H9 (cell line): ENCODE measurements at regions not wholly inside any gene's neighbourhood (a gene's known extent, or its start where the extent isn't known, plus 50 kb on each side); places are given as distances from the start of the nearest gene placed in this dataset.

Source experiments
- DNase-seq: peaks from one replicate; pipeline ENCODE4 v3.0.0-alpha.2; 2017
- H2AFZ ChIP-seq: one replicate; pipeline ENCODE4 v1.6.1; 2013; ENCODE audit warnings: mild to moderate bottlenecking, low read length, control low read depth, moderate library complexity
- H2AK5ac ChIP-seq: 2 replicates; pipeline ENCODE4 v1.6.1; 2013; ENCODE audit warnings: low read length, control low read depth, mixed read lengths; ENCODE audit not compliant: insufficient read length
- H2BK120ac ChIP-seq: one replicate; pipeline ENCODE4 v1.6.1; 2013; ENCODE audit warnings: low read depth, mild to moderate bottlenecking, low read length, control low read depth, inconsistent platforms; ENCODE audit not compliant: poor library complexity, severe bottlenecking
- H2BK12ac ChIP-seq: 2 replicates; pipeline ENCODE4 v1.6.1; 2013; ENCODE audit warnings: low read length, control low read depth, mixed read lengths, low read depth; ENCODE audit not compliant: insufficient read length
- H2BK15ac ChIP-seq: 2 replicates; pipeline ENCODE4 v1.6.1; 2013; ENCODE audit warnings: low read depth, low read length, control low read depth
- H2BK20ac ChIP-seq: one replicate; pipeline ENCODE4 v1.6.1; 2013; ENCODE audit warnings: low read depth, mild to moderate bottlenecking, low read length, control low read depth, inconsistent platforms; ENCODE audit not compliant: poor library complexity, severe bottlenecking
- H2BK5ac ChIP-seq: 2 replicates; pipeline ENCODE4 v1.6.1; 2013; ENCODE audit warnings: low read length, control low read depth, mixed read lengths; ENCODE audit not compliant: insufficient read length
- H3K14ac ChIP-seq: 2 replicates; pipeline ENCODE4 v1.6.1; 2013; ENCODE audit warnings: low read length, control low read depth; ENCODE audit not compliant: insufficient read depth
- H3K18ac ChIP-seq: 2 replicates; pipeline ENCODE4 v1.6.1; 2013; ENCODE audit warnings: low read depth, mild to moderate bottlenecking, mixed read lengths, low read length, control low read depth; ENCODE audit not compliant: insufficient read length
- H3K23ac ChIP-seq: 2 replicates; pipeline ENCODE4 v1.6.1; 2013; ENCODE audit warnings: low read length, control low read depth, mixed read lengths, low read depth; ENCODE audit not compliant: insufficient read length
- H3K23me2 ChIP-seq: 2 replicates; pipeline ENCODE4 v1.6.1; 2013; ENCODE audit warnings: low read depth, mild to moderate bottlenecking, mixed read lengths, low read length, control low read depth; ENCODE audit not compliant: insufficient read length, poor library complexity, severe bottlenecking
- H3K27ac ChIP-seq: 2 replicates; pipeline ENCODE4 v1.5.1; 2013; ENCODE audit warnings: low read length, control low read depth, mixed read lengths, low read depth; ENCODE audit not compliant: insufficient read length
- H3K27me3 ChIP-seq: 2 replicates; pipeline ENCODE4 v1.6.1; 2013; ENCODE audit warnings: low read length, control low read depth, inconsistent platforms; ENCODE audit not compliant: insufficient read depth
- H3K4ac ChIP-seq: 2 replicates; pipeline ENCODE4 v1.6.1; 2013; ENCODE audit warnings: low read depth, mild to moderate bottlenecking, control low read depth, inconsistent platforms, low read length, moderate library complexity
- H3K4me1 ChIP-seq: 2 replicates; pipeline ENCODE4 v1.6.1; 2013; ENCODE audit warnings: low read length, control low read depth, inconsistent platforms; ENCODE audit not compliant: insufficient read depth
- H3K4me2 ChIP-seq: 2 replicates; pipeline ENCODE4 v1.6.1; 2013; ENCODE audit warnings: low read length, control low read depth, mixed read lengths; ENCODE audit not compliant: insufficient read length, insufficient read depth
- H3K56ac ChIP-seq: 2 replicates; pipeline ENCODE4 v1.6.1; 2013; ENCODE audit warnings: low read depth, mild to moderate bottlenecking, mixed read lengths, low read length, control low read depth; ENCODE audit not compliant: insufficient read length
- H3K79me1 ChIP-seq: 2 replicates; pipeline ENCODE4 v1.6.1; 2013; ENCODE audit warnings: low read depth, mild to moderate bottlenecking, moderate library complexity, low read length, control low read depth, inconsistent platforms; ENCODE audit not compliant: insufficient read depth, poor library complexity, severe bottlenecking
- H3K79me2 ChIP-seq: 2 replicates; pipeline ENCODE4 v1.6.1; 2013; ENCODE audit warnings: low read length, control low read depth, inconsistent platforms; ENCODE audit not compliant: insufficient read depth
- H3K9ac ChIP-seq: 2 replicates; pipeline ENCODE4 v1.6.1; 2013; ENCODE audit warnings: low read length, control low read depth, mixed read lengths; ENCODE audit not compliant: insufficient read length; ENCODE audit errors: extremely low read depth
- H3K9me3 ChIP-seq: one replicate; pipeline ENCODE4 v1.6.1; 2013; ENCODE audit warnings: low read depth, low read length, inconsistent platforms; ENCODE audit not compliant: control insufficient read depth
- H3T11ph ChIP-seq: one replicate; pipeline ENCODE4 v1.6.1; 2013; ENCODE audit warnings: mild to moderate bottlenecking, low read length, control low read depth, inconsistent platforms
- H4K20me1 ChIP-seq: one replicate; pipeline ENCODE4 v1.6.1; 2013; ENCODE audit not compliant: control insufficient read depth, insufficient read length, insufficient read depth
- H4K5ac ChIP-seq: 2 replicates; pipeline ENCODE4 v1.6.1; 2013; ENCODE audit warnings: low read depth, mild to moderate bottlenecking, mixed read lengths, low read length, control low read depth; ENCODE audit not compliant: insufficient read length
- H4K8ac ChIP-seq: replicated peaks from 2 replicates; pipeline ENCODE4 v1.6.1; 2013; ENCODE audit warnings: low read length, control low read depth, mixed read lengths, low read depth; ENCODE audit not compliant: insufficient read length
- H4K91ac ChIP-seq: 2 replicates; pipeline ENCODE4 v1.6.1; 2013; ENCODE audit warnings: low read depth, mild to moderate bottlenecking, moderate library complexity, mixed read lengths, low read length, control low read depth; ENCODE audit not compliant: insufficient read length
- H3K27ac Mint-ChIP-seq, 3 experiments: 2 replicates in 2 of 3; 3 replicates in 1 of 3; pipeline ENCODE4 v1.8.0; 2020 to 2021; ENCODE audit warnings: mixed read lengths in 3 of 3, mild to moderate bottlenecking in 1 of 3, moderate library complexity in 1 of 3
- H3K27me3 Mint-ChIP-seq: 2 replicates; pipeline ENCODE4 v1.8.0; 2021; ENCODE audit warnings: low read depth, mild to moderate bottlenecking, moderate library complexity, mixed read lengths
- H3K36me3 Mint-ChIP-seq, 3 experiments: 2 replicates in 2 of 3; 3 replicates in 1 of 3; pipeline ENCODE4 v1.8.0; 2020 to 2021; ENCODE audit warnings: low read depth in 3 of 3, mixed read lengths in 3 of 3; ENCODE audit not compliant: insufficient read depth in 1 of 3
- H3K4me1 Mint-ChIP-seq, 2 experiments: 2 replicates each; pipeline ENCODE4 v1.8.0; 2020; ENCODE audit warnings: mixed read lengths in 2 of 2
- H3K4me3 Mint-ChIP-seq, 2 experiments: 2 replicates in 1 of 2; 3 replicates in 1 of 2; pipeline ENCODE4 v1.8.0; 2020 to 2021; ENCODE audit warnings: mild to moderate bottlenecking in 2 of 2, mixed read lengths in 2 of 2, moderate library complexity in 1 of 2
- H3K9me3 Mint-ChIP-seq, 2 experiments: 2 replicates in 1 of 2; 3 replicates in 1 of 2; pipeline ENCODE4 v1.8.0; 2020; ENCODE audit warnings: mild to moderate bottlenecking in 2 of 2, mixed read lengths in 2 of 2, moderate library complexity in 1 of 2
- WGBS: extraction: QIAGEN DNeasy Blood & Tissue Kit; methylation state at CpG from one replicate; pipeline ENCODE4 v1.1.7; 2013; ENCODE audit warnings: missing lambda C conversion rate, low lambda C conversion rate, mixed read lengths; ENCODE audit not compliant: insufficient read length; ENCODE audit errors: extremely low coverage; 5-methylcytosine and 5-hydroxymethylcytosine counted together
- TF ChIP-seq, protein P1 (sequence below): fragments of 200-600 bp; sonication (generic); conservative IDR thresholded peaks from 3 replicates; pipeline ENCODE4 v1.8.0; 2021; ENCODE audit warnings: antibody characterized with exemption, mild to moderate bottlenecking

DNA sequence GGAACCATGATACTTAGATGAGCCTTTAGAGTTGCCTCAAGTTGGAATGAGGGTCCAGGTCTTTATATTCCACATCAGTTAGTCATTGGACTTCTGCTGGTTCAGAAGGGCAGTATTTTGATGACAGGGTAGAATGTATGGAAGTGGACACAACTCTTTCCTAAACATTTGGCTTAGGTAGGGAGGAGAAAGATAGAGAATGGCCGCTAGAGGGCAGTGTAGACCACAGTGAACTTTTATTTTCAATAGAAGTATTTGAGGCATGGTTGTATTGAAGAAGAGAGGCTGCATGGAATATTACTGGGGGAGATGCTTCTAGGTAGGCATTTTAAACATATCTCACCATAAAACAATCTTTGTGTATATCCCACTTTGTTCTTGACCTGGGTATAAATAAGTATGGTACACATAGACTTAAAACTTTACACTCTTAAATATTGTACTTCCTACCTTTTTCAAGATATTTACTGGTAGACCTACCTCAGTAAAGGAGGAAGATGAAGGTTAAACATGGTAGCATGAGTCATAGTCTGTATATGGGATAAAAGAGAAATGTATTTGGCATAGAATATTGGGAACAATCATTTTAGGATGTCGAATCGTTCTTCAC, 497.6 kb upstream of the FAM98A start:
- Histone ChIP-seq H2BK5ac (no peak overlapping the region), H2BK12ac (no peak overlapping the region), H3K23ac (no peak overlapping the region), H3T11ph (no peak overlapping the region), H3K27ac (no peak overlapping the region), H2BK15ac (no peak overlapping the region), H4K5ac (no peak overlapping the region), H3K79me2 (no peaks in the 10 kb centered on the region), H3K4ac (no peak overlapping the region), H2AFZ (no peak overlapping the region), H3K79me1 (no peaks in the 10 kb centered on the region), H2BK20ac (no peak overlapping the region), H3K23me2 (no peaks in the 10 kb centered on the region), H3K4me1 (no peaks in the 10 kb centered on the region), H3K14ac (no peak overlapping the region), H3K9me3 (no peaks in the 10 kb centered on the region), H3K4me2 (no peak overlapping the region), H2BK120ac (no peak overlapping the region), H3K18ac (no peak overlapping the region), H4K20me1 (no peaks in the 10 kb centered on the region), H2AK5ac (no peak overlapping the region), H3K27me3 (no peaks in the 10 kb centered on the region), H4K91ac (no peak overlapping the region), H3K56ac (no peak overlapping the region), H3K9ac (no peak overlapping the region), H4K8ac (no peak overlapping the region)
- Mint-ChIP-seq H3K9me3 (no peaks in the 10 kb centered on the region), H3K4me1 (peaks cover 18 to 24% of the 10 kb centered on the region in 2 experiments), H3K27ac (no peak overlapping the region), H3K27me3 (no peaks in the 10 kb centered on the region), H3K4me3 (no peak overlapping the region), H3K36me3 (no peaks in the 10 kb centered on the region)
- TF ChIP-seq, protein P1, sequence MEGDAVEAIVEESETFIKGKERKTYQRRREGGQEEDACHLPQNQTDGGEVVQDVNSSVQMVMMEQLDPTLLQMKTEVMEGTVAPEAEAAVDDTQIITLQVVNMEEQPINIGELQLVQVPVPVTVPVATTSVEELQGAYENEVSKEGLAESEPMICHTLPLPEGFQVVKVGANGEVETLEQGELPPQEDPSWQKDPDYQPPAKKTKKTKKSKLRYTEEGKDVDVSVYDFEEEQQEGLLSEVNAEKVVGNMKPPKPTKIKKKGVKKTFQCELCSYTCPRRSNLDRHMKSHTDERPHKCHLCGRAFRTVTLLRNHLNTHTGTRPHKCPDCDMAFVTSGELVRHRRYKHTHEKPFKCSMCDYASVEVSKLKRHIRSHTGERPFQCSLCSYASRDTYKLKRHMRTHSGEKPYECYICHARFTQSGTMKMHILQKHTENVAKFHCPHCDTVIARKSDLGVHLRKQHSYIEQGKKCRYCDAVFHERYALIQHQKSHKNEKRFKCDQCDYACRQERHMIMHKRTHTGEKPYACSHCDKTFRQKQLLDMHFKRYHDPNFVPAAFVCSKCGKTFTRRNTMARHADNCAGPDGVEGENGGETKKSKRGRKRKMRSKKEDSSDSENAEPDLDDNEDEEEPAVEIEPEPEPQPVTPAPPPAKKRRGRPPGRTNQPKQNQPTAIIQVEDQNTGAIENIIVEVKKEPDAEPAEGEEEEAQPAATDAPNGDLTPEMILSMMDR, result peak; percentile 83
- DNase-seq, result peak; percentile 36
- WGBS, result no CpG with 5 or more reads among the region's 3 CpGs
